Gastrocnemius medialis (tissue), 4 donors: ENCODE measurements at regions not wholly inside any gene's neighbourhood (a gene's known extent, or its start where the extent isn't known, plus 50 kb on each side); places are given as distances from the start of the nearest gene placed in this dataset.
A peak's percentile ranks its signal among the peaks of the same experiment; 100 is the strongest.

Experiments used
- ATAC-seq, 2 donors: fragments of 150-250 bp; one replicate each; pipeline ENCODE4 v1.9.1; 2016
- DNase-seq, 2 donors: peaks; one replicate each; pipeline ENCODE4 v3.0.0-alpha.2; 2019
- H3K27ac ChIP-seq, 4 donors: fragments of 200-600 bp; sonication (generic); 1 replicate in 1 of 4; 2 replicates in 3 of 4; pipeline ENCODE4 v1.5.1; 2016 to 2018; ENCODE audit warnings: mild to moderate bottlenecking in 2 of 4, moderate library complexity in 1 of 4
- H3K27me3 ChIP-seq, 3 donors: fragments of 200-600 bp; sonication (generic) in 2 of 3; 1 replicate in 1 of 3; 2 replicates in 2 of 3; pipeline versions ENCODE4 v1.5.1 to v1.6.0; 2016 to 2019; ENCODE audit warnings: mild to moderate bottlenecking in 1 of 3, moderate library complexity in 1 of 3
- H3K36me3 ChIP-seq, 2 donors: fragments of 200-600 bp; sonication (generic) in 1 of 2; one replicate each; pipeline ENCODE4 v1.5.1; 2017 to 2018
- H3K4me1 ChIP-seq, 2 donors: fragments of 200-600 bp; sonication (generic) in 1 of 2; one replicate each; pipeline ENCODE4 v1.5.1; 2016 to 2017; ENCODE audit warnings: mild to moderate bottlenecking in 2 of 2
- H3K4me3 ChIP-seq, 4 donors: fragments of 200-600 bp; sonication (generic) in 3 of 4; 1 replicate in 1 of 4; 2 replicates in 3 of 4; pipeline ENCODE4 v1.5.1; 2016 to 2019; ENCODE audit warnings: mild to moderate bottlenecking in 2 of 4
- H3K9me3 ChIP-seq, 3 donors: fragments of 200-600 bp; sonication (generic) in 2 of 3; 1 replicate in 1 of 3; 2 replicates in 2 of 3; pipeline ENCODE4 v1.5.1; 2016 to 2019
- POLR2A ChIP-seq, 2 donors: fragments of 450-650 bp; IDR thresholded peaks; one replicate each; pipeline ENCODE4 v1.6.1; 2017; ENCODE audit warnings: antibody characterized with exemption in 2 of 2, mild to moderate bottlenecking in 2 of 2, moderate library complexity in 2 of 2
- in situ Hi-C, 4 donors: fragments of 200-750 bp; cut with MboI; loops; one replicate each; pipeline versions ENCODE4 v1.15.0 to v1.8.0; 2017; ENCODE audit warnings: low sequenced_read_pairs in 4 of 4
- intact Hi-C: fragments of 100-400 bp; cut with DNase I; formaldehyde crosslinking; loops from one replicate; pipeline ENCODE4 v1.15.1; 2023; ENCODE audit warnings: low total_unique reads
- TF ChIP-seq, protein P1 (sequence below), 5 experiments: fragments of 450-650 bp in 3 of 5; fragments of 200-600 bp in 2 of 5; sonication (generic) in 2 of 5; IDR thresholded peaks in 4 of 5; conservative IDR thresholded peaks in 1 of 5; 1 replicate in 4 of 5; 2 replicates in 1 of 5; pipeline ENCODE4 v1.5.1; 2016 to 2019; ENCODE audit warnings: antibody characterized with exemption in 5 of 5, mild to moderate bottlenecking in 3 of 5, moderate library complexity in 3 of 5

DNA sequence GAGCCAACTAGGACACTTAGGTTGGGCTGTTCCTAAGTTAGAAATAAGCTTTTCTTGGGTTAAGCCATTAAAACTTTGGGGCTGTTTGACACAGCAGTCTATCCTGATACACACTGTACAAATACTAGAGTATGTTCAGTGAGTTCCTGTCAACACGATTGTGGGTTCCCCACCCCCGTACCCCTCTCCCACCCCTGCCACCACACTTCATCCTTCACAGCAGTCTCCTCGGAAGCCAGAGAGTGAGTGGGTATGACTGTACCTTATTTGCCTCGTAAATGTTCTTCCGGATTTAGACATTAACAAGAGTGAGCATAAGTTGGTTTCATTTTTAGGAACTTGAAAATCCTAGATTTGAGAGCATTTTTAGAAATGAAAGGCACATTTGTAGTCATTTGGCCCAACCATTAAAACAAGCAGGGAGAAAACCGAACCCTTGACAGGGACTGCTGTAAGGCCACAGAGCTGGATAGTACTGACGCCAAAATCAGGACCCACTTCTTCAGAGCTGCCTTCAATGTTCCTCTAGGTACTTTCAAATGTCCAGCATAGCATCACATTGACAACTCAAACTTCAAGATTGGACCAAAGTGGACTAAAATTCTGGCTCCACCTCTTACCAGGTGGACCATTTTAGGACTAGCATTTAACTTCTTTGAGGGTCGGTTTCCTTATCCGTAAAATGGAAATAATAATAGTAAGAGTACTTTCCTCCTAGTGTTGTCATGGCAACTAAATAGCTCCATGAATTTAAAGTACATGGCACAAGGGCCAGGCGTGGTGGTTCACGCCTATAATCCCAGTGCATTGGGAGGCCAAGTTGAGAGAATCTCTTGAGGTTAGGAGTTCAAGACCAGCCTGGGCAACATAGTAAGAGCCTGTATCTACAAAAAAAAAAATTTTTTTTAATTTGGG is 166.3 kb upstream of the SERTAD2 start:
- no peak for DNase-seq
- no peak for ATAC-seq
- H3K27ac ChIP-seq = no peak overlapping the region
- H3K4me1 ChIP-seq = no peaks in the 10 kb centered on the region
- in situ Hi-C loops = no loop called here
- no peaks in the 10 kb centered on the region for H3K9me3 ChIP-seq
- intact Hi-C loops = no loop called here
- no peaks in the 10 kb centered on the region for H3K27me3 ChIP-seq
- no peak overlapping the region for H3K4me3 ChIP-seq
- H3K36me3 ChIP-seq = no peaks in the 10 kb centered on the region
- TF ChIP-seq POLR2A (IDR thresholded peaks at IDR 0.05) = no peak

DNA sequence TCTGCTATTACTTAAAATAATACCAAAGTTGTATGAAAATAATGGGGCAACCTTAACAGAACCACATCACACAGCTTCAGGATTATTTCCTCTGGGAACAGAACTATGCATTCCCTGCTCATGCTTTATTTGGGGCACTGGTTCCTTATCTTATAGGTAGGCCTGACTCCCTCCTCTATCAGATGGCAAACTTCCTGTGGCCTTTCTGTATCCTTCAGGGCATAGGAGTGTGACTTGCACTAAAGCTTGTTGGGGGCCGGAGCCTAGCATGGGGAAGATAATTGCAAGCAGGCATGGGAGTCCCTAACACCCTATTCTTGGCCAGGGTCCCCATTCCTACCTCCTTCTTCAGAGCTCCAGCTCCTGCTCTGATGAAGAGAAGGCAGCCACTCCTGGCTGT is 167.2 kb upstream of the SERTAD2 start:
- H3K4me3 ChIP-seq = no peak overlapping the region
- no peak overlapping the region for H3K27ac ChIP-seq
- no peaks in the 10 kb centered on the region for H3K9me3 ChIP-seq
- in situ Hi-C loops = no loop called here
- intact Hi-C loops = no loop called here
- H3K36me3 ChIP-seq = no peaks in the 10 kb centered on the region
- no peaks in the 10 kb centered on the region for H3K27me3 ChIP-seq
- no peaks in the 10 kb centered on the region for H3K4me1 ChIP-seq
- ATAC-seq (no peak), DNase-seq (no peak)
- TF ChIP-seq, protein P1, sequence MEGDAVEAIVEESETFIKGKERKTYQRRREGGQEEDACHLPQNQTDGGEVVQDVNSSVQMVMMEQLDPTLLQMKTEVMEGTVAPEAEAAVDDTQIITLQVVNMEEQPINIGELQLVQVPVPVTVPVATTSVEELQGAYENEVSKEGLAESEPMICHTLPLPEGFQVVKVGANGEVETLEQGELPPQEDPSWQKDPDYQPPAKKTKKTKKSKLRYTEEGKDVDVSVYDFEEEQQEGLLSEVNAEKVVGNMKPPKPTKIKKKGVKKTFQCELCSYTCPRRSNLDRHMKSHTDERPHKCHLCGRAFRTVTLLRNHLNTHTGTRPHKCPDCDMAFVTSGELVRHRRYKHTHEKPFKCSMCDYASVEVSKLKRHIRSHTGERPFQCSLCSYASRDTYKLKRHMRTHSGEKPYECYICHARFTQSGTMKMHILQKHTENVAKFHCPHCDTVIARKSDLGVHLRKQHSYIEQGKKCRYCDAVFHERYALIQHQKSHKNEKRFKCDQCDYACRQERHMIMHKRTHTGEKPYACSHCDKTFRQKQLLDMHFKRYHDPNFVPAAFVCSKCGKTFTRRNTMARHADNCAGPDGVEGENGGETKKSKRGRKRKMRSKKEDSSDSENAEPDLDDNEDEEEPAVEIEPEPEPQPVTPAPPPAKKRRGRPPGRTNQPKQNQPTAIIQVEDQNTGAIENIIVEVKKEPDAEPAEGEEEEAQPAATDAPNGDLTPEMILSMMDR (IDR thresholded peaks at IDR 0.05 in 4 of 5, conservative IDR thresholded peaks at IDR 0.05 in 1 of 5) = no peak
- no peak for TF ChIP-seq POLR2A (IDR thresholded peaks at IDR 0.05)

DNA sequence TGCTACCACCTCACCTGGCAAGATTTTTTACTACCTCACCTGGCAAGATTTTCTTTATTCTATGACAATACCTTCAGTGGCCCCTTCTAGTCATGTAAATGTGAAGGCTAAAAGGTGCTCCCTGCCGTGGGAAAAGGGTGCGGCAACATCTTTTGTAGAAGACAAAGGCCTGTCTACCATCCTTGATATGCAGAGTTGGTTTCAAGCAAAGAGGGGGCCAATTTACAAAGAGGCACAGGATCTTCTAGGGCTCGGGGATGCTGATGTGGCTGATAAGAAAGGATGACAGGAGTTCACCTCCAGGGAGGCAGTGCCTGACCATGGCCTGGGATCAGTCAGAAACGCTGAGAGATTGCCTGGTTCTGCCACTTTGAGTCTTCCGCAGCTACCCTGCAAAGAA is 165.4 kb upstream of the SLC1A4 start:
- intact Hi-C loops = no loop called here
- Histone ChIP-seq H3K27me3 (no peaks in the 10 kb centered on the region), H3K27ac (no peak overlapping the region), H3K36me3 (no peaks in the 10 kb centered on the region), H3K4me1 (no peaks in the 10 kb centered on the region), H3K9me3 (no peaks in the 10 kb centered on the region), H3K4me3 (no peak overlapping the region)
- ATAC-seq (no peak), DNase-seq (no peak)
- in situ Hi-C loops = no loop called here
- TF ChIP-seq, protein P1 (IDR thresholded peaks at IDR 0.05 in 4 of 5, conservative IDR thresholded peaks at IDR 0.05 in 1 of 5) = no peak
- TF ChIP-seq POLR2A (IDR thresholded peaks at IDR 0.05) = no peak

DNA sequence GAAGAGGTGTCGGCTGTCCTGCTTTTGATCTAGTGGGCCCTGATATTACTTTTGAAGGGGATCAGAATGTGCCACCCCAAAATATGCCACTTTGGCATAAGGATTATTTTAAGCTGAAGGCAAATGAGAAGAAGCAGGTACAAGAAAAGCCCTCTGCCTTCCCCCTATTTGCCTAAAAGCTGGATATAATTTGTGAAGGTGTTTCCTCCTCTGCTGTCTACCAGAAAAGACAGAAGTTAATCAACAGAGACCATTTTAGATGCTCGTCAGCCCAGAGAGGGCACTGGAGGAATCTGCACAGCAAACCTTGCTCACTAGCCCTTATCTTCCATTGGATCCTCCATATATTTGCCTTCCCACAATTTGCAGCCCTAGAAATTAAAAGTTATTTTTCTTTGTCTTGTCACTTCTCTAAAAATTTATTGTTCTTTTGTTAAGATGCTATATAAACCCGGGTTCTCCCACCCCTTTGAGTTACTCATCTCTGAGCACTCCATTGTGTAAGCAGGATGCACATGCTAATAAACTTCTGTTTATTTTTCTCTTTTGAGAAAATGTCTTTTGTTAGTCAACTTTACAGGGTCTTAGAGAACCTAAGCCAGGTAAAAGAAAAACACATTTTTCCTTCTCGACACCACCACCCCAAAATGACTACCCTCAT is 163.2 kb upstream of the SLC1A4 start:
- in situ Hi-C loops = no loop called here
- intact Hi-C loops = no loop called here
- ATAC-seq = no peak

DNA sequence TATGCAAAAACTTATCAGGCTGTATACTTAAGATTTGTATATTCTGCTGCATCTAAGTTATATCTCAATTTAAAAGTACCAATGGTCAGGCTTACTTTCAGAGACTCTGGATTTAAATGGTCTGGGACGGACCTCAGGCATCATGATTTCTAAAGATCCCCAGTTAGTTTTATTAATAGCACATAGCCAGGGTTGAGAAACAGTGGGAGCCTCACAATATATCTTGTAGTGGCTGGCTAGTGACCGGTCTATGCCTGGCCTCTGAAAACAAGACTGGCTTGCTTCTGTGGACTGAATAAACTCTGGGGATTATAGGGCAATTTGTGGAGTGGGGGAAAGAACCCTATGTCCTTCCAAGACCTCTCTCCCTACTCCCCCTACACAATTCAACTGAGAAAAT is 162.5 kb upstream of the SLC1A4 start:
- Histone ChIP-seq H3K4me3 (no peak overlapping the region), H3K27ac (no peak overlapping the region), H3K36me3 (no peaks in the 10 kb centered on the region), H3K27me3 (no peaks in the 10 kb centered on the region), H3K9me3 (no peaks in the 10 kb centered on the region), H3K4me1 (peaks cover 4 to 6% of the 10 kb centered on the region in 2 donors)
- no peak for DNase-seq
- no peak for TF ChIP-seq POLR2A (IDR thresholded peaks at IDR 0.05)
- TF ChIP-seq, protein P1 (IDR thresholded peaks at IDR 0.05 in 4 of 5, conservative IDR thresholded peaks at IDR 0.05 in 1 of 5) = no peak
- in situ Hi-C loops (no loop called here), intact Hi-C loops (no loop called here)
- ATAC-seq = peak in 1 of 2 donors; percentile 44

More for the DNA sequence above, 163.2 kb upstream of the SLC1A4 start:
- Histone ChIP-seq H3K36me3 (no peaks in the 10 kb centered on the region), H3K4me1 (no peaks in the 10 kb centered on the region), H3K4me3 (no peak overlapping the region), H3K27me3 (no peaks in the 10 kb centered on the region), H3K9me3 (no peaks in the 10 kb centered on the region), H3K27ac (no peak overlapping the region)
- DNase-seq = no peak
- TF ChIP-seq POLR2A (IDR thresholded peaks at IDR 0.05) = no peak
- TF ChIP-seq, protein P1 (IDR thresholded peaks at IDR 0.05 in 4 of 5, conservative IDR thresholded peaks at IDR 0.05 in 1 of 5) = no peak
